HG02610 (cell line): ENCODE measurements at regions not wholly inside any gene's neighbourhood (a gene's known extent, or its start where the extent isn't known, plus 50 kb on each side); places are given as distances from the start of the nearest gene placed in this dataset.
"Not testable (repeated sequence)": the region's sequence is repeated elsewhere in the genome, so short reads cannot be mapped to it uniquely, and the experiment has no call there.

Experiments
- ATAC-seq: cut with Tn5 transposase; IDR thresholded peaks from one replicate; pipeline ENCODE4 v1.9.1; 2021; ENCODE audit warnings: mild to moderate bottlenecking, moderate library complexity; ENCODE audit not compliant: unreplicated experiment

- ATAC-seq: not testable (repeated sequence)
Measured at GRCh38 chr11:24217319-24217718, 279.5 kb upstream of the LUZP2 start.

DNA sequence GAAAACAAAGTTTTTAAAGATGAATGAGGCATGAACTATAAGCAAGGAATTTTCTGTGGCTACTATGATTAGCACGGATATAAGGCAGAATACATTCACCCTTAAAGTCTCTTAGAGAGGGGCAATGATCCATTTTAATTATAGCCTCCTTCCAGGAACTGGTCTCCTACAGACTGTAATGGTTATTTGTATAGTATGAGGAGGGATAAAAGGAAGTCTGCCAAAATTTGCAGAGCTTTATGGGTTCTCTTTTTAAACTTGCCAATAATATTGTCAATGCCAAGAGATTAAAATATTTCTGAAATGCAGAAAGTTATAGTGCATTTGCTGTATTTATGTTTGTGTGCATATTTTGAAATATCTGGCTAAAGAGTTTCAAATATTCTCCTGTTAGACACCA lies 271.4 kb upstream of the LUZP2 start:
- no peak for ATAC-seq

DNA sequence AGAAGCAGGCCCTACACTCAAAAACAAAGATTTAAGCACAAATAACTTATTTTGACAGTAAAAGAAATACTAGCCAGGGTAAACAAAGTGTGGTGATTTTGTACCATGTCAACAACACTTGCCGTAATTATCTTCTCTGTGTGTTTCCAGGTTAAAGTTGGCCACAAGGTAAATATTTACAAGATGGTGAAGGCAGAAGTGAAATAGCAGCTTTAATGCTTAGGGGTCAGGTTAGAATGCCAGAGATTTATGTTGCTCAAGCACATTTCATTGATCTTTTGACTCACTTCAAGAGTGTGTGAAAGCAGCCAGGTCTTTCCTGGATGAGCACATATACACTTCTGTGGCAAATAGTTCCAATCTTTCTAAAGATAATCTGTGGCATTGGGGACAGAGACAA lies 270.2 kb upstream of the LUZP2 start:
- ATAC-seq: no peak

- ATAC-seq: no peak
Measured at GRCh38 chr11:24233041-24233440, 263.8 kb upstream of the LUZP2 start.

DNA sequence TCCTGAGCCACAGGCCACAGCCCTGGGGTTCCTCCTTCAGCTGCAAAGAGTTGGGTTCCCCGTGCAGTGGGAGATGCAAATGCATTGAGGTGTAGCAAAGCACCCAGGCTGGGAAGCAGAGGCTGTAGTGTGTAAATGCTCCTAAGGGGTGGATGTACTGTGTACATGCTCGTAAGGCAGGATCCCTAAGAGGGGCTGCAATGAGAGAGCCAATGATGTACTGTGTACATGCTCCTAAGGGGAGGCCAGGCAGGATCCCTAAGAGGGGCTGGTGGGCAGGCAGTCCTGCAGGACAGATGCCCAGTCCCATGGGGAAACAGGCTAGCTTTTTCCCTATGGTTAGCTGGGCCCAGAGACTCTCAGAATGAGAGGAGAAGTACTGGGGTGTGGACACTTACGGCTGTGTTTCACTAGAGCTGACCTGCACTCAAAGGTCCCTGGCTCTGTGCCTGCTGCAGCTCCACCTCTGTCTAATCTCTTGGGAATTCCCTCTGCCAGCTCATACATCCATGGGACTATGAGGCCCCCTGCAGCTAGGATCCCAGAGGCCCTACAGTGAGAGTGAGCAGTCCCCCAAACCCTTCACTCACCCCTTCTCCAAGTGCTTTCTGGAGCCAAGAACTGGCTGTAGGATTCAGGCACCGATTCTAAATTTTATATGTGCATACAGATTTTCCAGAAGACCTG lies 261.9 kb upstream of the LUZP2 start:
- ATAC-seq: no peak

DNA sequence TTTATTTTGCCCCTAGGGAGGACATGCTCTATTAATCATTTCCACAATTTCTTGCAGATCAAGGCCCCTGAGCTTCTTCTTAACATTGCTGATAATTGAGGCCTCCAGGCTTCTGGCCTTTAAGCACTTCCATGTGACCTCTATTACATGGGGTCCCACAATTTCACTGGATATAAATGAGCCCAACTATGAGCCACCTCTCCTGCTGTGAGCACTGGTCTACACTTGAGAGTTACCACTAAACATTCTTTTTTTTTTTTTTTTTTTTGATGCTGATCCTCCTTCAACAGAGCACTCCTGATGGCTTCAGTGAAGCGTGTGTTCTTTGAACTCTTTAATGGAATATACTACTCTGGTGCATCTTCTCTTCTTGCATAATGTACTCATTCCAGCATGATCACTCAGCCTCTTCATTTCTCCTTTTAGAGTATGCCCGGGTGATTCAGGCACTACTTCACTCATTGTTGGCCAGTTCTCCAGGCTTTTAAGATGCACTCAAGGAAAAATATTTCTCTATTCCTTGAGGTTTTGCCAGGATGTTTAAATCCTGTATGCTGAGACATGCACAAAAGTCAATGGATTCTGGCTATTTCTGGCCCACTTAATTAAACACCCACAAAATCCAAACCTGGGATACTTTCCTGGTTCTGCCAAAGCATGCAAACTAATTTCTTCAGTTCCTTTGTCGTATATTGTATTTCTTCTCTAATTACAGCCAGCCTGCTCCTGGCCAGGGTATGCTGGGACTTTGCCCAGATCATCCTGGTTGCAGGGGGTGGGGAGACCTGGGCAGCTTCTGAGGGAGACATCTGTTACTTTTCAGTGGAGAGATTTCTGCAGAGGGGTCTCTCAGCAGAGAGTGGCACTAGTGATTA lies 257.8 kb upstream of the LUZP2 start:
- no peak for ATAC-seq

DNA sequence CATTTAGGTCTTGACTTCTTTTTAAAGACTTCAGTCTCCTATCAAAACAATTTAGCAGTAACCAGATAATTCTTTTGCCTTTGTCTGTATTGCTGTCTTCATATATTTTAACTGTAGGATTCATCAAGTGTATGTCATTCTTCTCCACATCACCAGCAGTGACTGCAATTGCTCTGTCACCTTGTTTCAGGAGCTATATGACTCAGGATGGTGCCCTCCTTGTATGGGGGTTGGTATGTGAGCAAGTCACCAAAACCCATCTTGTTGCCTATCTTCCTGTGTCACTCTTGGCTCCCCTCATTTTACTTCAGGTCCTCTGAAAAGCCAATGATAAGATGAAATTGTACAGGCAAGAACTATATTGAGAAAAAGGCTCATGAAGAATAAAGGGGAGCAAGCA lies 256.9 kb upstream of the LUZP2 start:
- no peak for ATAC-seq

- no peak for ATAC-seq
Measured at GRCh38 chr11:24240496-24241175, 256.2 kb upstream of the LUZP2 start.

- no peak for ATAC-seq
Measured at GRCh38 chr11:24246715-24247114, 250.1 kb upstream of the LUZP2 start.

DNA sequence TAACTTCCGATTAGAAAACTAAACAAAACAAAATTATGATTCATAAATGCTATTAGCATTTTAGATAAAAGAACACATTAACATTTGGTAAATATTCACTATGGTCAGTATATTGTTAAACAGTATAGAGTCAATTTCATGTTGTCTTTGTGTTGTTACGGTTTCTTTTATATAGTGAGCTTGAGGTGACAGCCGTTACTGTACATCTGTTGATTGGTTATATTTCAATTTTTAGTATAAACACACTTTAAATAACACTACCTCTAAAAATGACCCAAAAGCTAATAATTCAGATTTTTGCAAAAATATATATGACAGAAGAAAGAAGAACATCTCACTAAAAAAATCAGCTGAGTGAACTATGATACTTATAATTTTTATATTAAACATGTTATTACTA lies 249.0 kb upstream of the LUZP2 start:
- ATAC-seq: no peak

- no peak for ATAC-seq
Measured at GRCh38 chr11:24249921-24250320, 246.9 kb upstream of the LUZP2 start.

- no peak for ATAC-seq
Measured at GRCh38 chr11:24253237-24253760, 243.6 kb upstream of the LUZP2 start.

DNA sequence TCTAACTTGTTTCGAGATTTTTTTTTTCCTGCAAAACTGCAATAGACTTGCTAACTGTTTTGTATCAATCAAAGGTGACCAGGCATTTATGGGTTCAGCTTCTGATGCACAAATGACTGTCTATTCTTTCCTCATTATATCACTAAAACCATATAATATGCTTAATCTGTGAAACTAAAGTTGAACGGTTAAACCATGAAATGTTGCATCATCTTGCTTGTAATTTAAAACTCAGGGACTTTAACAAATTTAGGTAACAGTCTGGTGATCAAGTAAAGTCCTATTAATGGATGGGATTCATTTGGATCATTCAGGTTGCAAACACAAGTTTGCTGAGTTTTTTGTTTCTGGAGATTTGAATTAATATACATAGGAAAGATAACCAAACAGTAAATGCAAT lies 232.0 kb upstream of the LUZP2 start:
- no peak for ATAC-seq

GRCh38 chr11:24267014-24267413 lies 229.8 kb upstream of the LUZP2 start:
- ATAC-seq: no peak

- ATAC-seq: no peak
Measured at GRCh38 chr11:24271798-24272197, 225.1 kb upstream of the LUZP2 start.

GRCh38 chr11:24274214-24274781 lies 222.6 kb upstream of the LUZP2 start:
- ATAC-seq: not testable (repeated sequence)

- ATAC-seq: no peak
Measured at GRCh38 chr11:24286238-24286637, 210.6 kb upstream of the LUZP2 start.

GRCh38 chr11:24289301-24289700 lies 207.6 kb upstream of the LUZP2 start:
- ATAC-seq: no peak

DNA sequence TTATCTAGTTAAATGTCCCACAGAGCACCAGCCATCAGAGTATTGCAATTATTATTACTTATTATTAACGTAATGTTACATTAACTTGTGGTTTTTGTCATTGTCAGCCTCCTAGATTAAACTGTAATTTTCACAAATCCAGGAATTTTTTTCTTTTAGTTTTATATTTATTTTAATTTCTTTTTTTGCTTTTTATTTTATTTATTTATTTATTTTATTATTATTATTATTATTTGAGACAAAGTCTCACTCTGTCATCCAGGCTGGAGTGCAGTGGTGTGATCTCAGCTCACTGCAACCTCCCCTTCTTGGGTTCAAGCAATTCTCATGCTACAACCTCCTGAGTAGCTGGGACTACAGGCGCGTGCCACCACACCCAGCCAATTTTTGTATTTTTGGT lies 202.9 kb upstream of the LUZP2 start:
- ATAC-seq: no peak

DNA sequence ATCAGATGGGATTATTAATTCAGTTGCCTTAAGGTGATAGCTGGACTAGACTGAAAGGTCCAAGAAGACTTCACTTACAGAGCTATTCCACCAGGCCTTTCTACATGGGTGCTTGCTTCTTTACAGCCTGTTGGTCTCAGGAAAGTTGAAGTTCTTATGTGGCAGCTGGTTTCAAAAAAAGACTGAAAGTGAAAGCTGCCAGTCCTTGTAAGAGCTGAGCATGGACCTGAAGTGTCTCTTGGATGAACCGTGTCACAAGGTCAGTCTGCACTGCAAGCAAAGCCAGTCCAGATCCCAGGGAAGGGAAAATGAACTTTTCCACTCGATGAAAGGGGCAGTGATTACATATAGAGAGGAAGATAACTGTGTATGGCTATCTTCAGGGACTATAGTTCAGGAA lies 201.5 kb upstream of the LUZP2 start:
- ATAC-seq: peak; percentile 57

DNA sequence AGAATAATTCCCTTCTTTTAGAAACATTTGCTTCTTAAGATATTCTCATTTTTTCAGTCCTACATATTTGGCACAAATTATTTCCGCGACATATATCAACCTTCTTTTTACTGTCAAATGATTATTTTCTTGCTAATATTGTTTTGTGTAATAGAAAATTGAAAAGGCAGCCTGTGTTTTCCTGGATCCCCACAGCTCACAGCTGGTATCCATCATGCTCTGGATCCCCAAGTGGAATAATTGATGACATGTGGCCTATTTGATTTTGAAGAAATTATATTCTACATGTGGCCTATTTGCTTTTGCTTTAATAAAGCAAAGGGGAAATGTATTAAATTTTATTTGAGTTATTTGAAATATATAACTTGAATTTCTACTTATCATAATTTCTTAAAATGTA lies 199.4 kb upstream of the LUZP2 start:
- ATAC-seq: no peak
